CD4-positive, alpha-beta T cell treated with Interleukin-4 for 4 hours (primary cell): ENCODE measurements at regions not wholly inside any gene's neighbourhood (a gene's known extent, or its start where the extent isn't known, plus 50 kb on each side); places are given as distances from the start of the nearest gene placed in this dataset.
"Not testable (repeated sequence)": the region's sequence is repeated elsewhere in the genome, so short reads cannot be mapped to it uniquely, and the experiment has no call there.

Experiments used
- DNase-seq: peaks from one replicate; pipeline ENCODE4 v3.0.0-alpha.2; 2020

- no peak for DNase-seq
Measured at GRCh38 chr21:19541602-19542001, 1138.0 kb upstream of the TMPRSS15 start.

- not testable (repeated sequence) for DNase-seq
Measured at GRCh38 chr21:19544493-19544892, 1140.9 kb upstream of the TMPRSS15 start.

GRCh38 chr21:19547951-19548840, 1144.6 kb upstream of the TMPRSS15 start:
- DNase-seq: no peak

GRCh38 chr21:19553919-19554615, 1150.5 kb upstream of the TMPRSS15 start:
- DNase-seq: no peak

GRCh38 chr21:19557046-19557445, 1153.5 kb upstream of the TMPRSS15 start:
- no peak for DNase-seq

- DNase-seq: no peak
Measured at GRCh38 chr21:19557488-19557887, 1153.9 kb upstream of the TMPRSS15 start.

GRCh38 chr21:19565587-19565986, 1162.0 kb upstream of the TMPRSS15 start:
- DNase-seq: no peak

- no peak for DNase-seq
Measured at GRCh38 chr21:19566975-19567374, 1163.4 kb upstream of the TMPRSS15 start.

- no peak for DNase-seq
Measured at GRCh38 chr21:19577381-19577780, 1173.8 kb upstream of the TMPRSS15 start.

GRCh38 chr21:19590044-19590443, 1186.5 kb upstream of the TMPRSS15 start:
- no peak for DNase-seq

- DNase-seq: no peak
Measured at GRCh38 chr21:19603011-19603593, 1199.5 kb upstream of the TMPRSS15 start.

GRCh38 chr21:19608101-19608621, 1204.6 kb upstream of the TMPRSS15 start:
- DNase-seq: no peak

- no peak for DNase-seq
Measured at GRCh38 chr21:19609611-19610010, 1206.0 kb upstream of the TMPRSS15 start.

GRCh38 chr21:19621837-19622496, 1218.4 kb upstream of the TMPRSS15 start:
- no peak for DNase-seq

GRCh38 chr21:19640964-19641363, 1237.4 kb upstream of the TMPRSS15 start:
- DNase-seq: no peak

GRCh38 chr21:19648391-19648790, 1244.8 kb upstream of the TMPRSS15 start:
- no peak for DNase-seq

- DNase-seq: no peak
Measured at GRCh38 chr21:19683492-19683891, 1279.9 kb upstream of the TMPRSS15 start.

GRCh38 chr21:19684328-19684727, 1280.7 kb upstream of the TMPRSS15 start:
- DNase-seq: no peak

- no peak for DNase-seq
Measured at GRCh38 chr21:19692231-19692630, 1288.6 kb upstream of the TMPRSS15 start.

GRCh38 chr21:19695796-19696195, 1292.2 kb upstream of the TMPRSS15 start:
- no peak for DNase-seq

- DNase-seq: no peak
Measured at GRCh38 chr21:19700476-19700875, 1296.9 kb upstream of the TMPRSS15 start.

GRCh38 chr21:19702726-19703125, 1295.5 kb upstream of the NCAM2 start:
- DNase-seq: no peak

GRCh38 chr21:19704832-19705231, 1293.4 kb upstream of the NCAM2 start:
- no peak for DNase-seq
